ENCODE measurements at regions not wholly inside any gene's neighbourhood (a gene's known extent, or its start where the extent isn't known, plus 50 kb on each side); places are given as distances from the start of the nearest gene placed in this dataset.

DNA sequence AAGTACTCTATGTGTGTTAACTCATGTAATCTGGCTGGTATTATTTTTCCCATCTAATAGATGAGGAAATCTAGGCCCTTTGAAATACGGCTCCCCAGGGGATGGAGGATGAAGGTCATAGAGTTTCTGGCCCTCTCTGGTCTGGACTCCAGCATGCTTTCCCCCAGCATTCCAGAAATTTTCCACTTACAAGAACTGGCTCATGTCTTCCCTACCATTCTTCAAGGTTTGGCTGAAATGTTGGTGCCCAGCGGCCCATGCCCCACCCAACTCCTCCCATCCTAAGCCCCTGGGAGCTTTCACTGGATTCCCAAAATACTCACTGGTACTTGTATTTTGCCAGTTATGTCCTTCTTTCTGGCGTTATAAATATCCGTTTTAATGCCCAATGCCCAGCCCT, 237.5 kb upstream of the NLRP1 start:
- no peak overlapping the region for H3K4me3 ChIP-seq (ENCODE audit: low read depth, low read length)
- H3K36me3 ChIP-seq = no peaks in the 10 kb centered on the region
- DNase-seq = no peak
- no peaks in the 10 kb centered on the region for H3K27me3 ChIP-seq
- no peak for TF ChIP-seq CTCF (IDR thresholded peaks at IDR 0.05; ENCODE audit: low read depth, low read length)
- no peaks in the 10 kb centered on the region for H3K9me3 ChIP-seq
- no peaks in the 10 kb centered on the region for H3K4me1 ChIP-seq

GRCh38 chr17:5822281-5823060, 238.2 kb upstream of the NLRP1 start:
- H3K27me3 ChIP-seq = no peaks in the 10 kb centered on the region
- DNase-seq = no peak
- no peak for TF ChIP-seq CTCF (IDR thresholded peaks at IDR 0.05; ENCODE audit: low read depth, low read length)
- no peaks in the 10 kb centered on the region for H3K4me1 ChIP-seq
- H3K4me3 ChIP-seq (ENCODE audit: low read depth, low read length) = no peak overlapping the region
- H3K9me3 ChIP-seq = no peaks in the 10 kb centered on the region
- H3K36me3 ChIP-seq = no peaks in the 10 kb centered on the region

GRCh38 chr17:5823219-5823618, 238.9 kb upstream of the NLRP1 start:
- Histone ChIP-seq H3K9me3 (no peaks in the 10 kb centered on the region), H3K36me3 (no peaks in the 10 kb centered on the region), H3K4me1 (no peaks in the 10 kb centered on the region), H3K27me3 (no peaks in the 10 kb centered on the region), H3K4me3 (ENCODE audit: low read depth, low read length) (no peak overlapping the region)
- TF ChIP-seq CTCF (IDR thresholded peaks at IDR 0.05; ENCODE audit: low read depth, low read length) = no peak
- DNase-seq = no peak

GRCh38 chr17:5825717-5826330, 241.5 kb upstream of the NLRP1 start:
- no peaks in the 10 kb centered on the region for H3K4me1 ChIP-seq
- no peak for TF ChIP-seq CTCF (IDR thresholded peaks at IDR 0.05; ENCODE audit: low read depth, low read length)

DNA sequence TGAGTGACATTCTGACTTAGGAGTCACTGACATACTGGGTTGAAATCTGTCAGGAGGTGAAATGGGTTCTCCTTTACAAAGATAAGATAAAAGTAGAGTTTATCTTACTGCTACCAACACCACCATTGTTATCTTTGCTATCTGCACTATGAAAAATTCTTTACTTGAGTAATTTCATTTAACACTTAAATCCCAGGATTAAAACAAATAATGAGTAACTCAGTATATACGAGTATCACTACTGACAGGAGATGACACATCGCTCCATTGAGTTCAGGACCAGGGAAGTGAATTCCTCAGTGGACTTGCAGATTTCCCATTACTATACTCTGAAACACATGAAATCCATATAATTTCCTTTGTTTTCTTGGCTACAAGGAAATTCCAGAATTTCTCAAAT, 242.1 kb upstream of the NLRP1 start:
- no peak for TF ChIP-seq CTCF (IDR thresholded peaks at IDR 0.05; ENCODE audit: low read depth, low read length)
- Histone ChIP-seq H3K9me3 (no peaks in the 10 kb centered on the region), H3K36me3 (no peaks in the 10 kb centered on the region), H3K27me3 (no peaks in the 10 kb centered on the region), H3K4me1 (no peaks in the 10 kb centered on the region), H3K4me3 (ENCODE audit: low read depth, low read length) (no peak overlapping the region)
- DNase-seq = no peak

More at GRCh38 chr17:5825717-5826330, 241.5 kb upstream of the NLRP1 start:
- H3K4me3 ChIP-seq (ENCODE audit: low read depth, low read length) = no peak overlapping the region
- H3K36me3 ChIP-seq = no peaks in the 10 kb centered on the region
- H3K27me3 ChIP-seq = no peaks in the 10 kb centered on the region
- no peak for DNase-seq
- no peaks in the 10 kb centered on the region for H3K9me3 ChIP-seq

- TF ChIP-seq CTCF (IDR thresholded peaks at IDR 0.05; ENCODE audit: low read depth, low read length) = no peak
- no peak for DNase-seq
Observed at GRCh38 chr17:5830921-5831320, 239.3 kb upstream of the WSCD1 start.

More at GRCh38 chr17:5830921-5831320, 239.3 kb upstream of the WSCD1 start:
- Histone ChIP-seq H3K36me3 (no peaks in the 10 kb centered on the region), H3K4me3 (ENCODE audit: low read depth, low read length) (no peak overlapping the region), H3K9me3 (no peaks in the 10 kb centered on the region), H3K4me1 (no peaks in the 10 kb centered on the region), H3K27me3 (no peaks in the 10 kb centered on the region)
